Activated CD4-positive, alpha-beta T cell treated with anti-CD3 and anti-CD28 coated beads for 36 hours (primary cell): ENCODE measurements at regions not wholly inside any gene's neighbourhood (a gene's known extent, or its start where the extent isn't known, plus 50 kb on each side); places are given as distances from the start of the nearest gene placed in this dataset.

Experiments
- ATAC-seq: fragments of 200-7000 bp; cut with Tn5 transposase; one replicate; pipeline ENCODE4 v1.10.0; 2021; ENCODE audit warnings: mild to moderate bottlenecking, moderate library complexity
- CTCF ChIA-PET: fragments of 350-600 bp; sonication (Branson Sonifier 250); formaldehyde crosslinking; loops from one replicate; lab custom pipeline; 2021; ENCODE audit warnings: antibody characterized with exemption; lab: Charles Lee
- POLR2A ChIA-PET: fragments of 350-600 bp; sonication (Branson Sonifier 250); formaldehyde crosslinking; loops from one replicate; lab custom pipeline; 2021; ENCODE audit warnings: antibody characterized with exemption, inconsistent platforms; lab: Charles Lee
- DNase-seq: peaks from one replicate; pipeline ENCODE4 v3.0.0-alpha.2; 2020
- H3K27ac Mint-ChIP-seq: one replicate; pipeline ENCODE4 v1.8.0; 2021; ENCODE audit warnings: mixed read lengths
- H3K27me3 Mint-ChIP-seq: one replicate; pipeline ENCODE4 v1.8.0; 2021; ENCODE audit warnings: mixed read lengths
- H3K36me3 Mint-ChIP-seq: one replicate; pipeline ENCODE4 v1.8.0; 2021; ENCODE audit warnings: low read depth, mixed read lengths
- H3K4me1 Mint-ChIP-seq: one replicate; pipeline ENCODE4 v1.8.0; 2021; ENCODE audit warnings: mixed read lengths
- H3K4me3 Mint-ChIP-seq: one replicate; pipeline ENCODE4 v1.8.0; 2021; ENCODE audit warnings: mild to moderate bottlenecking, moderate library complexity, mixed read lengths
- H3K9me3 Mint-ChIP-seq: one replicate; pipeline ENCODE4 v1.8.0; 2021; ENCODE audit warnings: low read depth, mixed read lengths
- intact Hi-C, 2 experiments: fragments of 100-400 bp; cut with DNase I in 1 of 2; cut with micrococcal nuclease in 1 of 2; formaldehyde crosslinking; loops; one replicate each; pipeline versions ENCODE4 v1.14.2 to v1.15.1; 2022 to 2024; cut with DNase I, micrococcal nuclease

DNA sequence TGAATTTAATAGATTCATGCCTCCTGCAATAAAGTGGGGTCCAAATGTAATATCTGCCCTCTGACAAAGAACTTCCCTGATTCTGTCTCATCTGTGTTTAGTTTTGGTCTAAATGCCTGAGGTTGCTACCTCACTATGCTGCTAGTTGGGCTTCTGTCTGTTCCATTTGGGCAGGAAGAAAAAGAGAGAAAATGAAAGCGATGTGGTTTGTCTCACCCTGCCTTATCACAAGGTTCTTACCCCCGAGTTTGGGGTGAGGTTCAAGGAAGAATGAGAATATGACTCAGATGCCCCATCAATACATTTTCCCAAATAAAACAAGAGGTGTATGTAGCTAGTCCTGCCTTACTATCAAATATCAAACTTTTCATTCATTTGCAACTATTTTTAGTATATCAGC lies 132.1 kb upstream of the MTAP start:
- Mint-ChIP-seq H3K27ac (no peak overlapping the region), H3K4me3 (no peak overlapping the region), H3K9me3 (no peaks in the 10 kb centered on the region), H3K36me3 (no peaks in the 10 kb centered on the region), H3K4me1 (peaks cover 17% of the 10 kb centered on the region), H3K27me3 (no peaks in the 10 kb centered on the region)
- ATAC-seq (peak; percentile 70), DNase-seq (no peak)
- ChIA-PET CTCF (interaction anchor here (1.0 kb wide), 3 partner anchors 10 to 341 kb away, joined by 3 to 4 read pairs (median 4); no protein-coding TSS in a partner anchor), POLR2A (no interaction called here)
- intact Hi-C loops = no loop called here

DNA sequence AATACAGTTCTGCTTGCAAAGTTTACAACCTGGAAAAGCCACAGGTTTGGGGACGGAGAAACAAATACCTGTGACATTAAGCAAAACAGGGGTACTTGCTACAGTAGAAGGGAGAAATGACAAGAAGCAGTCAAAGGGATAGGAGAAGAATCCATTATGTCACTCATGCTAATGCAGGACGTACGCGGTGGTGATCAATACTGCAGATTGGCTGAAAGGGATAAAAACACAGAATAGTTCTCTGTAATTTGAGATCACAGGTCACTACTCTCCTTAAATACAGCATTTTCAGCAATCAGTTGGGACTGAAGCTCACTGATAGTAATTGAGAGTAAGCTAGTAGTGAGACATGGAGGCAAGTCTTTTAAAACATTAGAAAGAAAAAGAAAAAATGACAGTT lies 130.3 kb upstream of the MTAP start:
- Mint-ChIP-seq H3K9me3 (no peaks in the 10 kb centered on the region), H3K27ac (no peak overlapping the region), H3K4me3 (no peak overlapping the region), H3K4me1 (peaks cover 22% of the 10 kb centered on the region), H3K36me3 (no peaks in the 10 kb centered on the region), H3K27me3 (peaks cover 2% of the 10 kb centered on the region)
- ChIA-PET CTCF (interaction anchor here (1.1 kb wide), 1 partner anchor 11 kb away, joined by 3 read pairs; no protein-coding TSS in a partner anchor), POLR2A (no interaction called here)
- DNase-seq (no peak), ATAC-seq (no peak)
- intact Hi-C loops = no loop called here

DNA sequence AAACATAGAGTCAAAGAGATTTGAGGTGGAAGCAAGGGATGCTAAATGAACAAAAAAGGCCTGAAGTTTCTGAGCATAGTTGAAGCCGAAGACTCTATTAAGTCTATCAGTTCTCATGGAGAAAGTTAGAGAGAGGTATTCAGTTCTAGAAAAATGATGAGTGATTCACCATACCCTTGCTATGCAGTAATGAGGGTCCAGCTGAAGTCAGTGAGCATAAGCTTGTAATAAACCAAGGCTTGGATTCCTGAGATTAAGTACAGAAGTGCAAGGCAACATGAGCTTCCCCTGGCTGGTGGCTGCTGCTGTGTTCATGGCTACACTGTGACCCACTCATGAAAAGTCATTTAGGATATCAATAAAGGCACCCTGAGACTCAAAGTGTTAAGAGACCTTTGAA lies 129.7 kb upstream of the MTAP start:
- Mint-ChIP-seq H3K27me3 (peaks cover 2% of the 10 kb centered on the region), H3K27ac (no peak overlapping the region), H3K4me1 (peaks cover 27% of the 10 kb centered on the region), H3K4me3 (no peak overlapping the region), H3K36me3 (no peaks in the 10 kb centered on the region), H3K9me3 (no peaks in the 10 kb centered on the region)
- ChIA-PET CTCF (interaction anchor here (0.8 to 1.1 kb wide), 3 partner anchors 10 to 54 kb away, joined by 3 read pairs; no protein-coding TSS in a partner anchor), POLR2A (no interaction called here)
- no peak for DNase-seq
- no peak for ATAC-seq
- intact Hi-C loops = no loop called here

DNA sequence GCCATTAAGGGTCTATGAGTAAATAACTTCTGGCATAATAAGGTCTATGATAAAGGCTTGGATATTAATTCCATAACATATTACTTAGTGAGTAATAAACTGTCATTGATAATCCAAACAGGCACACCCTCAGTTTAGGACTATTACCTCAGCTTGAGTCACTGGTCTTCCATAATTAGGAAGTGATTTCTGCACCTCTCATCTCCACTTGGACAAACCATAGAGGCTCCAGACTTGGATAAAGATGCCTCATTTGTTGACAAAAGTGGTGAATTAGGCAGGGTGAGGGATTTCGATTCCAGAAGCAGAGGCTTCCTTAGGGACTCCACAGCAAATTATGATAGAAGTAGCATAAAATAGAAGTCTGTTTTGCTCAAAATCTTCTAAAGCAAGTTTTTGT lies 127.5 kb upstream of the MTAP start:
- POLR2A ChIA-PET = no interaction called here
- DNase-seq (no peak), ATAC-seq (no peak)
- peaks cover 28% of the 10 kb centered on the region for H3K4me1 Mint-ChIP-seq
- H3K36me3 Mint-ChIP-seq = no peaks in the 10 kb centered on the region
- peaks cover 2% of the 10 kb centered on the region for H3K27me3 Mint-ChIP-seq
- no peaks in the 10 kb centered on the region for H3K9me3 Mint-ChIP-seq
- H3K4me3 Mint-ChIP-seq = no peak overlapping the region
- intact Hi-C loops = no loop called here
- CTCF ChIA-PET = no interaction called here
- no peak overlapping the region for H3K27ac Mint-ChIP-seq

DNA sequence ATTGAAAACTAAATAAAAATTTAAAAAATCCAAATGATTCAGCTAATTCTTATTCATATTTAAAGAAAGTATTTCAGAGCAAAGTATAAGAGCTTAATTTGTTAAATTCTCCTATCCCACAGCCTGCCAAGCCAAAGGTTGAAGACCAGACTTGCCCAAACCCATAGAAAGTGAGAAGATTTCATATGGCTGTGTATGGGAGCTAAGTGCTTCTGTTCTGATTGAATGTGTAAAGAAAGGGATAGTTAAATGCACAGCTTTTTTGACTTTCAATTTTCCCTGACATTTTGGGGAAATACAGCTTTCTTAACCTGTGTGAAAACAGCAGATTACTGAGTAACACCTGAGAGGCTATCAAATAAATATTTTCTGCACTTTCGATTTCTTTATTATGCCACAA lies 125.0 kb upstream of the MTAP start:
- peaks cover 17% of the 10 kb centered on the region for H3K4me1 Mint-ChIP-seq
- ATAC-seq = no peak

DNA sequence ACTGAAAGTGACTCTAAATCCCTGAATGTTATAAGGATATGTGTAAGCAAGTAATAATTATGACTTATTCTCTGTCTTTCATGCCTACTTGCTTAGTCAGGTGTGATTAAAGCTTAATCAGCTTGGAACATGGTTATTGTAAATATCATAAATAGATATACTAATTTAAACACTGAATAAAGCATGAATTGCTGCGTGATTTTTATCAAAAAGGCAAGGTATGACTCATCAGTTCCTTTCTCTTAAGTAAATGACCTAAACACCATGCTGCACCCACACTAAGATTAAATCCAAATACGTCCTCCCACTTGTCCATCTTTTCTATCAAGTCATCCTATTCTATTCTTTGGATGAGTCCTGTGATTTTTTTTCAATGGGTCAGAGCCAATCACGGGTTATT lies 124.6 kb upstream of the MTAP start:
- intact Hi-C loops = no loop called here
- peaks cover 2% of the 10 kb centered on the region for H3K27me3 Mint-ChIP-seq

More for the DNA sequence above, 125.0 kb upstream of the MTAP start:
- H3K4me3 Mint-ChIP-seq = no peak overlapping the region
- intact Hi-C loops = no loop called here
- peaks cover 2% of the 10 kb centered on the region for H3K27me3 Mint-ChIP-seq
- no peak overlapping the region for H3K27ac Mint-ChIP-seq
- no peak for DNase-seq
- POLR2A ChIA-PET = no interaction called here
- CTCF ChIA-PET = no interaction called here
- no peaks in the 10 kb centered on the region for H3K36me3 Mint-ChIP-seq
- no peaks in the 10 kb centered on the region for H3K9me3 Mint-ChIP-seq

DNA sequence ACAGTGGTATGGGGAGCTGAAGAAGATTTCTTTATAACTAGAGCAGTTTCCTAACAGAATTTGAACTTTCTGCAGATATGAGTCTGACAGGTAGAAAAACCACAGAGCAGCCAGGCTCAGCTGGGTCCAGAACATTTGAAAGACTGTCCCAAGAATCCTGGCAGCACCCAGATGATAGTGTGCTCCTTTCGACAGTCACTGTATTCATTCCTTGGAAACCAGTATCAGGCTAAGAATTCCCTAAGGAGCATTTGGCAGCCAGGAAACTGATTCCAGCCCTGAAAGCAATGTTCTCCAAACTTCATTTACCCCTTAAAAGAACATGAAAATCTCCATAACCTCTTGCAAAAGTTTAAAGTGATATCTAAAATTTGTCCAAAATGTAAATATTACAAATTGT lies 123.0 kb upstream of the MTAP start:
- peaks cover 2% of the 10 kb centered on the region for H3K27me3 Mint-ChIP-seq
- intact Hi-C loops = no loop called here
- H3K36me3 Mint-ChIP-seq = no peaks in the 10 kb centered on the region
- DNase-seq = no peak
- H3K4me3 Mint-ChIP-seq = no peak overlapping the region
- no peak overlapping the region for H3K27ac Mint-ChIP-seq
- no peaks in the 10 kb centered on the region for H3K9me3 Mint-ChIP-seq
- ChIA-PET POLR2A (no interaction called here), CTCF (no interaction called here)
- H3K4me1 Mint-ChIP-seq = peaks cover 27% of the 10 kb centered on the region
- no peak for ATAC-seq

More for the DNA sequence above, 124.6 kb upstream of the MTAP start:
- peaks cover 17% of the 10 kb centered on the region for H3K4me1 Mint-ChIP-seq
- DNase-seq = no peak
- peak; percentile 23 for ATAC-seq
- ChIA-PET POLR2A (no interaction called here), CTCF (no interaction called here)
- no peaks in the 10 kb centered on the region for H3K9me3 Mint-ChIP-seq
- H3K27ac Mint-ChIP-seq = no peak overlapping the region
- no peak overlapping the region for H3K4me3 Mint-ChIP-seq
- H3K36me3 Mint-ChIP-seq = no peaks in the 10 kb centered on the region

DNA sequence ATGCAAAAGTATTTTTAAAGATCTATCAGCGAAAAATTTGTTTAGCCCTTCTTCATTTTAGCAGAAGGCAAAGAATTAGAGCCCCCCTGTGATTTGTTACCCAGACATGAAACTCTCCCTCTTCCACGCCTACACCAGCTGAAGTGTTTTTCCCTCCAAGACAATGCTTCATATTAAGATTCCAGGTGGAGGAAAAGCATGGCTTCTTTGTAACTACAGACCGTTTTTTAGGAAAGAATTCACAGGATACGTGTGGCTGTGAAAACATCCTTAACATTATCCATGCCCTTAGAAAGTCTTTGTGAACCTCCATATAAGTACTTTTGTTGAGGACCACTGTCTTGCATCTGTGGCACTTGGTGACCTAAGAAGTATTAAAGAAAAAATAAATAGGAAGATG lies 121.8 kb upstream of the MTAP start:
- Mint-ChIP-seq H3K36me3 (no peaks in the 10 kb centered on the region), H3K27ac (no peak overlapping the region), H3K4me1 (peaks cover 39% of the 10 kb centered on the region), H3K9me3 (no peaks in the 10 kb centered on the region), H3K4me3 (no peak overlapping the region), H3K27me3 (peaks cover 2% of the 10 kb centered on the region)
- no peak for DNase-seq
- CTCF ChIA-PET = no interaction called here
- no peak for ATAC-seq
- intact Hi-C loops = loop anchor here in 1 of 2 experiments (5.0 to 10.0 kb wide), 2 partner anchors 88 to 346 kb away; partner anchors contain the start of gene KLHL9
- POLR2A ChIA-PET = no interaction called here

DNA sequence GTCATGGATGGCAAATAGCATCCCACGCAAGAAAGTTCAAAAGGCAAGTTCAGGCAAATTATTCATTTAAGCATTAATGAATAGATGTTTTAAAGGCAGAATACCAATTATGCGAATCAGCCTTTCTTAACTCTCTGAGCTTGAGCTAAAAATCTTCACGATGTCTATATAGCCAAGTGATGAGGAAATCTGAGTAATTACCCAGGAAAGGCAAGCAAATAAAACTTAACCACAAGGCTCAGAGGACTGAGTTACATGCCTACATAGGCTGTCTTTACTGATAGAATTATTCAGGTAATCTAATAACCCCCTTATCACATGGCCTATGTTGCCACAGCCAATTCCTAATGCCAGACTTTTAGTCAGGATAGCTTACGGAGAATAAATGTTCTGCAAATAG lies 120.8 kb upstream of the MTAP start:
- Mint-ChIP-seq H3K4me3 (no peak overlapping the region), H3K27me3 (no peaks in the 10 kb centered on the region), H3K27ac (no peak overlapping the region), H3K4me1 (peaks cover 44% of the 10 kb centered on the region), H3K9me3 (no peaks in the 10 kb centered on the region), H3K36me3 (no peaks in the 10 kb centered on the region)
- DNase-seq (no peak), ATAC-seq (no peak)
- POLR2A ChIA-PET = no interaction called here
- CTCF ChIA-PET = interaction anchor here (1.0 to 1.2 kb wide), 2 partner anchors 27 to 216 kb away, joined by 3 to 4 read pairs; no protein-coding TSS in a partner anchor
- intact Hi-C loops = loop anchor here in 1 of 2 experiments (5.0 to 10.0 kb wide), 2 partner anchors 89 to 347 kb away; partner anchors contain the start of gene KLHL9

DNA sequence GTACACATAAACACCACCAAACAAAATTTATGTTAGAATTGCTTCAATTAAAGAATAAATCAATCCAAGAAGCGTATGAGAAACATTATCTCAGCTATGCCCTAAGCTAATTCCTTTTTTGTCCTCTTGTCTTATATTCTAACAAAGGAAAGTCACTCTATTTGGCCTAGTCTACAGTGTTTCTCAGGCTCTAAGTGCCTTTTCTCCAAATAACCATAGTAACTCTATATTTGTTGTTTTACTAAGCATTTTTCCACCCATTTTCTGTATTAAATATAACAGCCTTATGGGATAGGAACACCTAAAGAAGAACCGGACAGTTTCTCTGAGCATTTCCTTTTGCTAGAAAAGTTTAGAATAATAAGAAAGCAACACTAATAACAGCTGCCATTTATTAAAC lies 120.1 kb upstream of the MTAP start:
- H3K36me3 Mint-ChIP-seq = no peaks in the 10 kb centered on the region
- no peak for DNase-seq
- H3K27me3 Mint-ChIP-seq = no peaks in the 10 kb centered on the region
- no peak overlapping the region for H3K4me3 Mint-ChIP-seq
- H3K4me1 Mint-ChIP-seq = peaks cover 49% of the 10 kb centered on the region
- ChIA-PET CTCF (interaction anchor here (0.6 to 1.6 kb wide), 4 partner anchors 10 to 189 kb away, joined by 3 to 5 read pairs (median 4); no protein-coding TSS in a partner anchor), POLR2A (no interaction called here)
- intact Hi-C loops = loop anchor here in 1 of 2 experiments (5.0 to 10.0 kb wide), 2 partner anchors 90 to 348 kb away; partner anchors contain the start of gene KLHL9
- no peak for ATAC-seq
- no peak overlapping the region for H3K27ac Mint-ChIP-seq
- H3K9me3 Mint-ChIP-seq = no peaks in the 10 kb centered on the region

DNA sequence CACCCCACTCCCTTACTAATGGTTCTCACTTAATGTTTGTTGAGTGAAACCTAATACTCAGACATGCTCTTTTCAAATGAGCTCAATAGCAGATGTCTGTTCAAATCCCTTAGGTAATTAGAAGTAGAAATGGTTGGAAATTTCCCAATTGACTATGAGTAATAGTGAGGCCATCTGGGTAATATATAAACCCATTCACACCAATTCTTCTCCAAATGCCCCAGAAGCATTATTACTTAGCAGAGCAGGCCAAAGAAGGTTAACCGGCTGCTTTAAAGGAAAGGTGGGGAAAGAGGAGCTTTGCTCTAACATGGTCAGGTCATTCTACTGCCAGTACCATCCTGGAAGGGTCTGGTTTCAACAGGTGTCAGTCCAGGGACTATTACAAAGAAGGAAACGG lies 119.5 kb upstream of the MTAP start:
- ChIA-PET CTCF (interaction anchor here (0.6 to 1.6 kb wide), 4 partner anchors 11 to 368 kb away, joined by 3 to 5 read pairs (median 3); no protein-coding TSS in a partner anchor), POLR2A (no interaction called here)
- intact Hi-C loops = loop anchor here in 1 of 2 experiments (5.0 to 10.0 kb wide), 2 partner anchors 91 to 348 kb away; partner anchors contain the start of gene KLHL9
- no peak overlapping the region for H3K4me3 Mint-ChIP-seq
- no peak for ATAC-seq
- no peaks in the 10 kb centered on the region for H3K36me3 Mint-ChIP-seq
- no peak overlapping the region for H3K27ac Mint-ChIP-seq
- DNase-seq = no peak
- peaks cover 46% of the 10 kb centered on the region for H3K4me1 Mint-ChIP-seq
- H3K9me3 Mint-ChIP-seq = no peaks in the 10 kb centered on the region
- no peaks in the 10 kb centered on the region for H3K27me3 Mint-ChIP-seq

DNA sequence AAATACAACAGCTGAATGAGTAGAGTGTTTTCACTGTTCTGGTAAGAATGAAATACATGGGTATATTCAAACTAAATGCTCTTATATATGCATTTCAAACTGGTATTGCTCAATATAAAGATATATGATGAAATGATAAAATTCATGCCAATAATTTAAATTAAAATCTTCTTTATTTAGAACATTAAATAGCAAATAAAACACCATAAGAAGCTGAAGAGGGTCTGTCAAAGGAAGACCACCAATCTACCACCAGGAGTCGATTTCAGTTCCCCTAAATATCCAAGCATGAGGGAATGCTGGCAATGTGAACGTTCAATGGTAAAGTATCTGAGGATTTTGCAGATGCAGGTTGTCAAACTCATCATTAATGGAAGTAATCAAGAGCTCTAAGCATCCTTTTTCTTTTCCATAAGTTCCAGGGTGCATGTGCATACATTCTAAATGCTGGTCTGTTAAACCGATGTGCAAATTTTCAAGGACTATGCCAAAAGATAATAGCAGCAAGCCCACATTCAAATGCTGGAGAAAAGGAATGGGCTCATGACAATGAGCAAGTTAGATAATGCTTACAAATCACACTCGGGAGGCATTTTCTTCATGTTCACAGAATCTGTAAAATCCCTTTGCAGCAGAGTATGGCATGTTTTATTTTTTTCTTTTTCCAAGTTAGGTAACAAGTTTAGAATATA lies 118.8 kb upstream of the MTAP start:
- Mint-ChIP-seq H3K4me1 (peaks cover 50% of the 10 kb centered on the region), H3K36me3 (no peaks in the 10 kb centered on the region), H3K9me3 (no peaks in the 10 kb centered on the region), H3K4me3 (no peak overlapping the region), H3K27me3 (no peaks in the 10 kb centered on the region), H3K27ac (no peak overlapping the region)
- DNase-seq = no peak
- CTCF ChIA-PET = interaction anchor here (1.0 to 1.6 kb wide), 3 partner anchors 11 to 368 kb away, joined by 3 to 5 read pairs (median 3); no protein-coding TSS in a partner anchor
- intact Hi-C loops = loop anchor here in 1 of 2 experiments (5.0 to 10.0 kb wide), 2 partner anchors 91 to 349 kb away; partner anchors contain the start of gene KLHL9
- POLR2A ChIA-PET = no interaction called here
- no peak for ATAC-seq
